Astrocyte of the hippocampus (primary cell): ENCODE measurements at regions not wholly inside any gene's neighbourhood (a gene's known extent, or its start where the extent isn't known, plus 50 kb on each side); places are given as distances from the start of the nearest gene placed in this dataset.
A peak's percentile ranks its signal among the peaks of the same experiment; 100 is the strongest.

Source experiments
- DNase-seq: peaks from one replicate; pipeline ENCODE4 v3.0.0; 2011; ENCODE audit warnings: low read depth, low spot score

DNA sequence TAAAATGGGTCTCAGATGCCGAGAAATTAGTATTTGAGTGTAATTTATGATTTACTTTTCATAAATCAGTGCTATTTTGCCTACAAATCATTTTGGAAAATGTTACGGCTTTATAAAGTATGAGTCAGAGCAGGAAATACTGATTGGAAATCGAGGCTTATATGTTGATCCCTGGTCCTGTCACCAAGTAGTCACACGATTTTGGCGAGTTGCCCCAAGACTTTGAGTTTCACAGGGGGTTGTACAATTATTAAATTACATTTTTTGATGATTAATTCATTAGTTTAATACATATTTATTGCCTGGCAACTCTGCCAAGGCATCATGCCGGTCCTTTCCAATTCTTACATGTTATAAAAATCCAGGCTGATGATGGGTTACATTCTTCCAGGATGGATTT lies 443.9 kb upstream of the KLF4 start:
- no peak for DNase-seq

DNA sequence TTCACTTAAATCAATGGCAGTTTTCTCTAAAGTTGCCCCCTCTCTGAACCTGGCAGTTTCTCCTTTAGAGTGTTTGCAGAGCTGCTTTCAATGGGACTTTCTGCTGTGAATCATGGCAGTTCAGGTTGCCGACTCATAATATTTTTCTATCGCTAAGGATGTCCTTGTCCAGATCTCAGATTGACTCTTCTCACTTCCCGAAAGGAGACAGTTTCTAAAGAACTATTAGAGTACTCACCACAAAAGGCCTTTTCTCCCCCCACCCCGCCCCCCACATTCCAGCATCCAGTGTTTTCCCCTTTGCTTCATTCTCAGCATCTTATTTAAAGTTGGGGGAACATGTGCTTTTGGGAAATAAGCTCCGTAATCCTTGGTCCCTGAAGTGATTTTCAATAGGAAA lies 443.5 kb upstream of the KLF4 start:
- DNase-seq, result no peak

- DNase-seq, result no peak
Observed at GRCh38 chr9:107932601-107933000, 443.0 kb upstream of the KLF4 start.

DNA sequence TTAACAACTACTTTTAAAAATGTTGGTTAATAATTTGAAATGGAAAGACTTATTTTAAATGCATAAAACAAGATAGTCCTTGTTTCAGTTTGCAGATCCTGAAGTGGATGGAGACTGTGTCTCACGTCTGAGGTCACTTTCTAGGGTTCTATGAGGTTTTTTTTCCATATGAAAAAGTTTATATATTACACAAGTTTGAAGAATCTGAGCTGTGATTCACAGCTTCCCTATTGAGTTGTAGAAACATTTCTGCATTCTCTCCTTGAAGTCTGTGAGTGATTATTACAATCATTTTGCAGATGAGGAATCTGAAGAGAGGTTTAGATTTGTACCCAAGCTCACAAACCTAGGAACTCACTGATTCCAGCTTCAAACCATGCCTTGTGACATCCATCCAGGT lies 442.5 kb upstream of the KLF4 start:
- DNase-seq, result no peak

DNA sequence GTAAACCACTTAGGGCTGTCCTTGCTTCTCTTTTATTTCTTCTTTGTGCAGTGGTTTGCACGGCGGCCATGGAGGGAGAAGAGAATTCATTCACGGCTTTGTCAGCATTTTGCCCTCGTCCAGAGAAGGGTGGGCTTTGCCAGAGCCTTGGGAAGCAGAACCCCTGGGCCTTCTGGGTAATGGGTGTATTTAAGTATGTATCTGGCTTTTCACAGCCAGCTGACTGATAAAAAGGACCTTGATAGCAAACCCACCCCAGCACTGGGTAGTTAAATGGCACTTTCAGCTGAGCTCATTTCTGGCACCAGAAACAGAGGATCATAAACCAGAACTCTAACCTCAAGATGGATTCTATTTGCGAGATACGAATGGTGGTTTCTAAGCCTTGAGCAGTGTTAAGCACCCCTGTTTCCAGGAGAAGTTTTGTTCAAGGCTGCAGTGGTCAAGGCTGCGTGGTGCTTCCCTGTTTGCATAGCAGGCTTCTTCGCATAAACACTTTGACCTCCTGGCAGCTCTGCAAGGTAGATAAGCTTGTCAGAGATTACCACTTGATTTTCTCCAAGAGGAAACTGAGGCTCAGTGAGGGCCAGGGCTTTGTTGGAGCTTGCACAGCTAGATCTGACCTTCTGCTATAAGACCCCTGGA lies 441.6 kb upstream of the KLF4 start:
- DNase-seq, result no peak

DNA sequence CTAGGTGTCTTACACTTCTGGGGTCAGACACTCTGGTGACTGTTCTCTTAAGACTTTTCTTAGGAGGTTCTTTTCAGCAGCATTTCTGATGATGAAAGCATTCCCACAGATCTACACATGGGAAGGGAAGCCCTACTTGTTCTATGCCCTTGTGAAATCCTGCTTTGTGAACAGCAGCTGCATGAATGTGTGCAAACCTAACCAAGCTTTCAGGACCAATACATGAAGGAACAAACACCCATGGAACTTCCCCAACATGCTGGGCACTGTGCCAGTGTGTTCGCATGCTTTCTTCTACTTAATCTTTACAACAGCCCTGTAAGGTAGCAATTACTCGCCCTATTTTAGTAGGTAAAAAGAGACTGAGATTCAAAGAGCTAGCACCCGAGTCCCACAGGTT lies 439.9 kb upstream of the KLF4 start:
- DNase-seq, result peak; percentile 52

GRCh38 chr9:107928701-107929371 lies 439.3 kb upstream of the KLF4 start:
- no peak for DNase-seq

- DNase-seq, result no peak
Observed at GRCh38 chr9:107927276-107927675, 437.7 kb upstream of the KLF4 start.

GRCh38 chr9:107925749-107926297 lies 436.3 kb upstream of the KLF4 start:
- no peak for DNase-seq

DNA sequence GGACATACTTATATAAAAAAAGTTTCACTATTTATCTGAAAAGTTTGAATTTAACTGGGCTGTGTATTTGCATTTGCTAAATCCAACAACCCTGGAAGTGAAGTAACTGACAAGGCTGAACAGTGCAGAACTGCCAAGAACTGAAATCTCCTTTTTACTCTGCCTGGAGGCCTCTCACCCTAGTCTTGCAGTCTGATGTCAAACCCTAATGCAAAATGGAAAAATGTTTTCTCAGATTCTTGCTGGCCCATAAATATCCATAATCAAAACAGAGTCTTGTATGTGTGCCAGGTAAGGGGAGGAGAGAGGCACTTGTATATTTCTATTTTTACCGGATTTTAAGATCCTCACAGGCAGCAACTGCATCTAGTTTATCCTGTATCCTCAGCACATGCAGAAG lies 432.7 kb upstream of the KLF4 start:
- no peak for DNase-seq

DNA sequence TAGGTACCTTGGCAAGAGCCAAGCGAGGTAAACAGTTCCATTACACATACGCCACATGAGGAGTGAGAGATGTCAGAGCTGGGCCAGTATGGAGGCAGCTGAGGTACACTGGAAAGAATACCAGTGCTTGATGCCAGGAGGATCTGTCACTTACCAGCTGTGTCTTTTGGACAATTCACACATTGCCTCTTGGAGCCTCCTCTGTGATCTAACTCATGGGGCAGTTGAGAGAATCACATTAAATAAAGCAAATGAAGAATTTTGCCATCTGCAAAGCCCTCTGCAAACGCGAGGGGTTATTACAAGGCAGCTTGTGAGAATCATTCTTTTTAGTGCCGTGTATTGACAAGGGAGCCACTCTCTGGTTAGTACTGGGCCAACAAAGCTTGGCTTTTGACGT lies 429.7 kb upstream of the KLF4 start:
- no peak for DNase-seq

DNA sequence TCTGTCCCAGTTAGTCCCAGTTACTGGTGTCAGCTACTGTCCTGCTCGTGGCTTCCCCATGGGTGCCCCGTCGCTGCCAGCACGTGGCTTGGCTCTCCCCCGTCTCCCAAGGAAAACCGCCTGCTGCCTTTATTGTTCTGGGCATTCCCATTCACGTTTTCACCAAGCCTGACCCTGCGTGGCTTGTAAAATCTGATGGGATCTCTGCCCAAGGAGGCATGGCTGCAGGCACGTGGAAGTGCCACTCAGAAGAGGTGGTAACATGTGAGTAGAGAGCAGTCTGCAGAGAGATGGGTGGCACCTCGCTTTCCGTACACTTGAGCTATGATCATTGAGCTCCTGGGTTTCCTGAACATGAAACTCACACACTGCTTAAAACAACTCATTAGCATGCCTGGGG lies 429.2 kb upstream of the KLF4 start:
- no peak for DNase-seq

DNA sequence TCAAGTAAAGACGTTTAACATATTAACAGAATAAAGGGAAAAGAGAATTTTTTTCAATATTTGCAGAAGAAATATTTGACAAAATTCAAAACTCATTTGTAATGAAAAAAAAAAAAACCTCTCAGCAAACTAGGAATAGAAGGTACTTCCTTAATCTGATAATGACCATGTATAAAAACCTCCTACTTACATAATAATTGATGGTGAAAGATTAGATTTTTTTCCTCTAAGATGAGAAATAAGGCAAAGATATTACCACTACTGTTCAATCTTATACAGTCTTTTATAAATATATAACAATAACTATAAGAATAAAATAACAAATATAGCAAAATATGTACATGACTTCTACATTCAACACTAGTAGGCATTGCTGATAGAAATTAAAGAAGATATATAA lies 424.6 kb upstream of the KLF4 start:
- DNase-seq, result no peak

GRCh38 chr9:107907715-107908114 lies 418.1 kb upstream of the KLF4 start:
- DNase-seq, result no peak

DNA sequence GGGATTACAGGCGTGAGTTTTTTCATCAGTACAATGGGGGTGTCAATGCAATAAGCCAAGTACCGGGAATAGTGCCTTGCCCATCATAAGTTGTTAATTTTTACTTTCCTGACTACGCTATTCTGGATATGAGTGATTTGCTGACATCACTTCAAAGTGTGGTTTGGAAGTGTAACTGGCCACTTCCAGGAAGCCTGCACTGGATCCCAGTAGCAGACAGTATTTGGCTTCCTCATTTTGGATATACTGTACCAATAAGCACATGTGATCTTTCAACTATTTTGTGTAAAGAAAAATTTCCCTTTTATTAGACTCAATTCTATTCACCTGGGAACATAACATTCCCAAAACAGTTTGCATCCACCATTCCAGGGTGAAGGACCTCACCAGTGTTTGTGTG lies 417.7 kb upstream of the KLF4 start:
- no peak for DNase-seq

DNA sequence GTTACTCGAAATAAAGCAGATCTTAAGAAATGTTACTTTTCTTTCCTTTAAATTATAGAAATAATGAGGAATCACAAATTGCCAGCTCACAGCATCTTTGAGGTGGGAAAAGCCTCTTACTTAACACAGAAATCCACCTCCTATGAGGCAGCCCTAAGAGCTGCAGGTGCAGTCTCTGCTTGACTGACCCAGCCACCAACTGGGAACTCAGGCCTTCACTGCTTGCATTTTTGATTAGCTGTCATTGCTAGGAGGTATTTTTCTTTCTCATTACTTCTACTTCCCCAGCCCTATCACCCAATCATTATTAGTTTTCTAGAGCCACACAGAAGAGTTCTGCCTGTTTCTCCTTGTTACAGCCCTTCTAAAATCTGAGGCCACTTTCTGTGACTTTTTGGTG lies 416.5 kb upstream of the KLF4 start:
- no peak for DNase-seq

DNA sequence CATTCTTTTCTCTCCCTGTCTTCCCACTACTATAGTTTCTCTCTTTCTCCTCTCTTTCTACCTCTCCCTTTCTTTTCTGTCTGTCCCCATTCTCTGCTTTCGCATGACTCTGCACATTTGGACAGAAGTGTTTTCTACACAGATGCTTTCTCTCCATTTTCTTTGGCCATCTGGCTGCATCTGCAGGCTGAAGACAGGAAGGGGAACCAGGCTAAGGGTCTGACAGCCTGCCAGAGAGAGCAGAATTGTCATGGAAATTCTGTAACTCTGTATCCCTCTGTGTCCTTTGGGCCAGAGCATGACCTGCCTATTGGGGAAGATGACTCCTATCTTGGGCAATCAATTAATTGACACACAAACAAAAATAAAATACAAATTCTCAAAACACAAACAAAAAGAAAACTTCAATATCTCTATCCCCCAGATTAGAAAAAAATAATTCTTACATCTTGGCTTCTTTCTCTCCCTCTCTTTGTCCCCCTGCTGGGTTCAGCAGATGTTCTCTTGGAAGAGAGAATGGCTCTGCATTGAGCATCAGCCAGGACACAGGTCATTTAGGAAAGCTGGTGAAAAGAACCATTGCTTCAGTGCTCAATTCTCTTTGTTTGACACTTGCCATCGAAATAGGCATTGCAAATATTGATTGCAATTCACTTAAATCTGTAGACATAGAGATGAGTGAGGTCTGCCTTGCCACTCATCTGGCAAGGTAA lies 415.9 kb upstream of the KLF4 start:
- no peak for DNase-seq

- DNase-seq, result no peak
Observed at GRCh38 chr9:107899961-107900330, 410.4 kb upstream of the KLF4 start.

DNA sequence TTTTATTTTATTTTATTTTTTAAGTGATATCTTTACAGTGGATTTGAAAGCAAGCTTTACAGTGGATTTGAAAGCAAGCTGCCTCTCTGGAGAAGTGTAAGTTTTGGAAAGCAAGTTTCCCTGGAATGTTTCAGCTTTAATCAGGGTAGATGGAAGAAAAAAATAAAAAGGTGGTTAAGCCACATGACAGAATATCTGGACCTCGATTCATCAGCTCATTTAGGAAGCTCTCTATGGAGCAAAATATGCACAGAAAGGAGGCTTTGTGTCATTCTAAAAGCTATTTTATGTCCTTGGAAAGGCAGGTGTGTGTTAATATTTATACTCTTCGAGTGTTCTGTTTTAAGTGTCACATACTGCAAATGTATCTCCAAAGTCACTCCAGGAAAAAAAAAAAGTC lies 409.2 kb upstream of the KLF4 start:
- DNase-seq, result no peak

- DNase-seq, result no peak
Observed at GRCh38 chr9:107896544-107896943, 407.0 kb upstream of the KLF4 start.

DNA sequence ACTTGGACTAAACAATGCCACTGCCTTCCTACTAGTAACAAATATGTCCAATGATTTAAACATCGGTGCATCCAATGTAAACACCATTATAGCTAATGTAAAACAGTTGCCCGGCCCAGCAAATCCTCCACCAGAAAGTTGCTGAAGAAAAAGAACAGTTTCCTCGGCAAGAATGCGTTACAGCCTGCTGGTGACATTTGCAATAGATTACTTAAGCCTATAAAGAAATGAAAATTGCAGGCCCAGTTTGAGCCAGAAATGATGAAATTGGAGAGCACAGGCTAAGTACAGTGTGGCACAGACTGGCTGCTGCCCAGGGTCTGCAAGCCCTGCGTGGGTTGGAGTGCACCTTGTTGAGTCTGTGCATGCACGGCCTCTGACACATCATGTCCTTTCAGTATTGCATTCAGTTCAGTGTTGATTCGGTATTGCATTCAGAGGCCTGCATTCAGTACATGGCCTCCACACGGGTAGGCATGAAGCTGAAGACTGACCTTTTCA lies 406.0 kb upstream of the KLF4 start:
- DNase-seq, result no peak

DNA sequence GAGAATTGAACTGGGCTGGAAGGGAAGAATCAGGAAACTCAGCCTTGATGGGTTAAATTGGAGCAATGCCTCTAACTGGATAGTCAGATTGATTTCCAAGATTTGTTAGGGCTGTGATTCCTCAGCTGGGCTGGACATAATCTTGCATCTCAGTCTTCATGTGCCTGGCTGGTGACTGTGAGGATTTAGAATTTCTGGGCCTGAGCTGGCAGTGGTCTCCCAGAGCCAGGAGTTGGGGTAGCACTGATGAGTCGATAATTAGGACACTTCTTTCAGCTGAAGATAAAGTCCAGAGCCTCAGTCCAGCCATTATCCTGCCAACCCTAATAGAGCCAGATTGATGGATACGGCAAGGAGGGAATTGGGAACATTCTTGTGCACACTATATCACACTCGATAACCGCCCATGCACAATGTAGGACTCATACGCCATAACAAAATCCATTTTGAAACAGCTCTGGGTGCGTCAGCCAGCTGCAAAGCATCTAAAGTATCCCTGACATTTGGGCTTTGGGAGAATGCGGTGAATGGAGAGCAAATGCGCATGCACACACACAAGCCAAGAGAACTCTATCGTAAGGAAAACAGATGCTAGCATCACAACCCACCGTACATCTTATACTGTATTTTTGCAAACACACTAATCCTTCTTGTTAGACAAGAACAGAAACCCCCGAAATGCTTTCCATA lies 405.1 kb upstream of the KLF4 start:
- no peak for DNase-seq
